ENCODE measurements at regions not wholly inside any gene's neighbourhood (a gene's known extent, or its start where the extent isn't known, plus 50 kb on each side); places are given as distances from the start of the nearest gene placed in this dataset.

DNA sequence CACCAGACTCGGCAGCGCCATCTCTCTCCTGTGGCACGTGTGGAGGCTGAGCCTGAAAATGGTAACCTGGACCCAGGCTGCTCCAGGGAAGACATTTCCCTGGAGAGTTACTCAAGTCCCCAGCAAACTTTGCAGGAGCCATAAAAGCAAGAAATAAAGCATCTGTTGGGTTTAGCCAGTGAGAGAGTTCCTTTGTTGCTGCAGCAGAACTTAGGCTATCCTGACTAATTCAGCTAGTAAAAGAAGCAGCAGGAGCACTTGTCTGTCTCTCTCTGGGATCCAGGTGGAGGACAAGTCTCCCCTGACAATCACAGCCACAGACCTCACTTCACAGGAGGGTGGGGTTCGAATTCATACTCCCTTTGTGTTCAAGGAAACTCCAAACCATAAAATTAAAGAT, 79.2 kb upstream of the DIO3 start:
- no peaks in the 10 kb centered on the region for H3K4me1 Mint-ChIP-seq
- no peak overlapping the region for H3K27ac Mint-ChIP-seq
- no peak overlapping the region for H3K4me3 Mint-ChIP-seq
- DNase-seq (no peak), ATAC-seq (ENCODE audit: low read depth in 2 of 2) (no peak)
- H3K27me3 Mint-ChIP-seq: peaks cover 4 to 23% (median 13%) of the 10 kb centered on the region in 3 donors
- H3K36me3 Mint-ChIP-seq: peaks cover 6 to 9% of the 10 kb centered on the region in 2 donors
- peaks cover 16 to 47% (median 28%) of the 10 kb centered on the region in 7 donors for H3K9me3 Mint-ChIP-seq

DNA sequence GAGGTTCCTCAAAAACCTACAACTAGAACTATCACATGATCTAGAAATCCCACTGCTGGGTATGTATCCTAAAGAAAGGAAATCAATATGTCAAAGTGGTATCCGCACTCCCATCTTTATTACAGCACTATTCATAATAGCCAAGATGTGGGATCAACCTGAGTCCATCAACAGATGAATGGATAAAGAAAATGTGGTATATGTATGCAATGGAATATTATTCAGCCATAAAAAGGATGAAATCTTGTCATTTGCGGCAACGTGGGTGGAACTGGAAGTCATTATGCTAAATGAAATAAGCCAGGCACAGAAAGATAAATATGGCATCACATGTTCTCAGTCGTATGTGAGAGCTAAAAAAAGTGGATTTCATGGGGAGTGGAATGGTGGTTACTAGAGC, 77.5 kb upstream of the DIO3 start:
- Mint-ChIP-seq H3K27ac (no peak overlapping the region), H3K4me3 (no peak overlapping the region), H3K4me1 (no peaks in the 10 kb centered on the region), H3K9me3 (peaks cover 22 to 61% (median 33%) of the 10 kb centered on the region in 7 donors), H3K36me3 (peaks cover 9 to 17% of the 10 kb centered on the region in 2 donors), H3K27me3 (peaks cover 7 to 20% (median 19%) of the 10 kb centered on the region in 3 donors)
- no peak for DNase-seq
- no peak for ATAC-seq (ENCODE audit: low read depth in 2 of 2)

DNA sequence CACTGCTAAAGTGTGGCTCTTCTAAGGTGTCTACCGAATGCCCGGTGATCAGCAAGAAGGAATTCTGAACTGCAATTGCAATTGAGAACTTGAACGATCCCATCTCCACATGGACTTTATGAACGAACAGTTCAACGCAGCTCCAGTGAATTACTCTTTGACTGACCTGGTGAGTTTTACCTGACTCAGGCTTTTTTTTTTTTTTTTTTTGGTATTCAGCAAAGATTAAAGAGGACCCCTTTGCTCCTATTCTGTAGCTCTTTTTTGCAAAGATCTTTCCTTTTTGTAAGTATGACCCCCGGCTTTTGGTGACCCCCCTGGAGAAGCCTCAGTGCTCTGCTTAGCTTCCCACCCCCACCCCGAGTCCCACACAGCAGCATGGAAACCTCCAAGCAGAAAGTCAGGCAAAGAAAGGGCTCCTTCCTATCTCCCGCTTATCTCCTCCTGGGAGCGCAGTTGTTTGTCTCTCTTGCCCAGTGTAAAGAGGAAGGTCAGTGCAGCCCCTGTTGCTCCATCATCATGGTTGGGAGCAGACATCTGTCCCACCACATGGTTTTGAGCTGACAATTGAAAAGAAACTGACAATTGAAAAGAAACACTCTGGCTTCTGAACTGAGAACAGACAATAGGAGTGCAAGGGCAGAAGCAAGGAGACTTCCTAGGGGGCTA, 72.1 kb upstream of the DIO3 start:
- Mint-ChIP-seq H3K4me3 (no peak overlapping the region), H3K27ac (no peak overlapping the region), H3K9me3 (peaks cover 7 to 49% (median 24%) of the 10 kb centered on the region in 7 donors), H3K27me3 (peaks cover 13 to 43% (median 38%) of the 10 kb centered on the region in 3 donors), H3K4me1 (no peaks in the 10 kb centered on the region), H3K36me3 (peaks cover 9 to 25% of the 10 kb centered on the region in 2 donors)
- no peak for DNase-seq
- no peak for ATAC-seq (ENCODE audit: low read depth in 2 of 2)

DNA sequence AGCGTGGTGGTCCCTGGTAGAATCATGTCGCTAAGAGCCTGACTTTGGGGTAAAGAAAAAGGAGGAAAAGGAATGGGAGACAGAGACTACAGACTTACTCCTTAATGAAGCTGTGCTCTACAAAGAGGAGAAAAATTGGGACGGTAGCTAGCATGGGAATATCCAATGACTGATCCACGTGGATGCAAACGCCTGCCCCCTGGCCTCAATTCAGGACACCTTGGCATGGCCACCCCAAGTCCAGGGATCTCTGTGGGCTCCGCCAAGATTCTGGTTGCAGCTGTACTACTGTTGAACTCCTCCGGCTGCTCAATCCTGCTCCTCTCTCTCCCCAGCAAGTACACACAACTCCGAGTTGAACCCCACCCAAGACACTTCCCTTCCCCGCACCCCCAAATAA, 70.5 kb upstream of the DIO3 start:
- Mint-ChIP-seq H3K4me3 (no peak overlapping the region), H3K4me1 (no peaks in the 10 kb centered on the region), H3K27ac (no peak overlapping the region), H3K36me3 (peaks cover 6 to 25% of the 10 kb centered on the region in 2 donors), H3K27me3 (peaks cover 13 to 39% (median 38%) of the 10 kb centered on the region in 3 donors), H3K9me3 (peaks cover 6 to 41% (median 19%) of the 10 kb centered on the region in 7 donors)
- DNase-seq (no peak), ATAC-seq (ENCODE audit: low read depth in 2 of 2) (no peak)

DNA sequence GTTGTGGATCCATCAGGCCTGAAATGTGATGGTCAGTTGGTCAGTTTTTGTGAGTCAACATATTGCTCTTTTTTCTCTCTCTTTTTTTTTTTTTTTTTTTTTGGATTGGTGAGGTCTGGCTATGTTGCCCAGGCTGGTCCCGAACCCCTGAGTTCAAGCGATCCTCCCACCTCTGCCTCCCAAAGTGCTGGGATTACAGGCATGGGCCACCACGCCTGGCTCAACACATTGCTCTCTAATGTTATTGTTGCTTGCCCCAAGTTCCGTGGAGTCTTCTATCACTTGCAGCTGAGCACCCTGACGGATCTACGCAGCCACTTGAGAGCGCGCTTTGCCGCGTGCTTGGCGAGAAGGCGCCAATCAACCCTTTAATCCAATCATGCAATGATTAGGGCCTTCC, 69.5 kb upstream of the DIO3 start:
- H3K27me3 Mint-ChIP-seq: peaks cover 13 to 43% (median 41%) of the 10 kb centered on the region in 3 donors

DNA sequence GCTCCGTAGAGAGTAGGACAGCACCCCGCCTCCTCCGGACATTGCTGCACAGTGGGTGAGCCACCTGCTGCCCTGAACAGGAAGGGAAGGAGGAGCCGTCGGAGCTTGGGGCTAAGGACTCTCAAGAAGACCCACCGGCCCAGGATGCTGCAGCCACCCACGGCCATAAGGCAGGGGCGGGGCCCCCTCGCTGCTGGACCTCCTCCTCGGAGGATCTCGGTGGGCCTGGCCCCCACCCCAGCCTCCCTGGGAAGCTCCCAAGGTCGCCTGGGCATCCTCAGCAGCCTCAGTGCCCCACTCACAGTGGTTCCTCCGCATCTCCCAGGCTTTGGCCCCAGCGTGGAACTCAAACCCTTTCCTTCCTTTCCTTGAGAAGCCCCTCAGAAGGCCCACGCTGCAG, 68.6 kb upstream of the DIO3 start:
- no peak overlapping the region for H3K4me3 Mint-ChIP-seq
- H3K36me3 Mint-ChIP-seq: peaks cover 6 to 17% of the 10 kb centered on the region in 2 donors

More for the DNA sequence above, 69.5 kb upstream of the DIO3 start:
- peaks cover 3 to 30% (median 14%) of the 10 kb centered on the region in 7 donors for H3K9me3 Mint-ChIP-seq
- DNase-seq (no peak), ATAC-seq (ENCODE audit: low read depth in 2 of 2) (no peak)
- H3K4me1 Mint-ChIP-seq: no peaks in the 10 kb centered on the region
- no peak overlapping the region for H3K27ac Mint-ChIP-seq
- no peak overlapping the region for H3K4me3 Mint-ChIP-seq
- H3K36me3 Mint-ChIP-seq: peaks cover 6 to 21% of the 10 kb centered on the region in 2 donors

DNA sequence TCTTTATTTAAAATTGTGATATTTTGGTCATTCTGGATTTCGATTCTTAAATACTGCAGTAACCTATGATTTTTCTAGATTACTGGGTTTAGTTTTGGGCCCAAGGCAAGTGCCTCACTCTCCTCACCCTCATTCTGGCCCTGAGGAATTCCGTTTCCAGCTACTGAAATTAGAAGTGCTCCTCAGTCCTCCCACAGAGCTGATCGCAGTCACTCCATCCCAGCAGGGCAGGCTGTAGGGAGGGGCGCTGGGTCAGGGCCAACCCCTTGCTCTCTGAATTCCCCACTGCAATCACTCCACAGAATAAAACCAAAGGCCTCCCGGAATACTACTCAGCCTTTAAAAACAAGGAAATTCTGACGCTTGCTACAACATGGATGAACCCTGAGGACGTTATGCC, 66.5 kb upstream of the DIO3 start:
- DNase-seq (no peak), ATAC-seq (ENCODE audit: low read depth in 2 of 2) (no peak)

More for the DNA sequence above, 68.6 kb upstream of the DIO3 start:
- peaks cover 3 to 26% (median 13%) of the 10 kb centered on the region in 7 donors for H3K9me3 Mint-ChIP-seq
- no peak overlapping the region for H3K27ac Mint-ChIP-seq
- H3K27me3 Mint-ChIP-seq: peaks cover 13 to 52% (median 49%) of the 10 kb centered on the region in 3 donors
- DNase-seq (no peak), ATAC-seq (ENCODE audit: low read depth in 2 of 2) (no peak)
- no peaks in the 10 kb centered on the region for H3K4me1 Mint-ChIP-seq

DNA sequence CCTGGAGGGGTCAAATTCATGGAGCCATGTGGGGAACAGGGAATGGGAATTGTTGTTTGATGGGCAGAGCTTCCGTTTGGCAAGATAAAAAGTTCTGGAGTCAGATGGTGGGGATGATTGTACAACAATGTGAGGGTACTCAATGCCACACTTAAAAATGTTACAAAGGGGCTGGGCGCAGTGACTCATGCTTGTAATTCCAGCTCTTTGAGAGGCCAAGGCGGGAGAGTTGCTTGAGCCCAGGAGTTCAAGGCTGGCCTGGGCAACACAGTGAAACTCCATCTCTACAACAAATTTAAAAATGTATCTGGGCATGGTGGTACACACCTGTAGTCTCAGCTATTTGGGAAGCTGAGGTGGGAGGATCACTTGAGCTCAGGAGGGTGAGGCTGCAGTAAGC, 66.0 kb upstream of the DIO3 start:
- peaks cover 4 to 11% (median 8%) of the 10 kb centered on the region in 7 donors for H3K9me3 Mint-ChIP-seq
- DNase-seq (no peak), ATAC-seq (ENCODE audit: low read depth in 2 of 2) (no peak)
- peaks cover 0 to 8% of the 10 kb centered on the region in 2 donors for H3K36me3 Mint-ChIP-seq
- peaks cover 11 to 64% (median 51%) of the 10 kb centered on the region in 3 donors for H3K27me3 Mint-ChIP-seq
- H3K27ac Mint-ChIP-seq: peak overlapping the region in 1 of 6 donors; percentile 30
- no peaks in the 10 kb centered on the region for H3K4me1 Mint-ChIP-seq
- no peak overlapping the region for H3K4me3 Mint-ChIP-seq

More for the DNA sequence above, 66.5 kb upstream of the DIO3 start:
- Mint-ChIP-seq H3K27me3 (peaks cover 14 to 65% (median 54%) of the 10 kb centered on the region in 3 donors), H3K9me3 (peaks cover 4 to 13% (median 9%) of the 10 kb centered on the region in 7 donors), H3K4me1 (no peaks in the 10 kb centered on the region), H3K4me3 (no peak overlapping the region), H3K36me3 (peaks cover 0 to 10% of the 10 kb centered on the region in 2 donors), H3K27ac (no peak overlapping the region)

DNA sequence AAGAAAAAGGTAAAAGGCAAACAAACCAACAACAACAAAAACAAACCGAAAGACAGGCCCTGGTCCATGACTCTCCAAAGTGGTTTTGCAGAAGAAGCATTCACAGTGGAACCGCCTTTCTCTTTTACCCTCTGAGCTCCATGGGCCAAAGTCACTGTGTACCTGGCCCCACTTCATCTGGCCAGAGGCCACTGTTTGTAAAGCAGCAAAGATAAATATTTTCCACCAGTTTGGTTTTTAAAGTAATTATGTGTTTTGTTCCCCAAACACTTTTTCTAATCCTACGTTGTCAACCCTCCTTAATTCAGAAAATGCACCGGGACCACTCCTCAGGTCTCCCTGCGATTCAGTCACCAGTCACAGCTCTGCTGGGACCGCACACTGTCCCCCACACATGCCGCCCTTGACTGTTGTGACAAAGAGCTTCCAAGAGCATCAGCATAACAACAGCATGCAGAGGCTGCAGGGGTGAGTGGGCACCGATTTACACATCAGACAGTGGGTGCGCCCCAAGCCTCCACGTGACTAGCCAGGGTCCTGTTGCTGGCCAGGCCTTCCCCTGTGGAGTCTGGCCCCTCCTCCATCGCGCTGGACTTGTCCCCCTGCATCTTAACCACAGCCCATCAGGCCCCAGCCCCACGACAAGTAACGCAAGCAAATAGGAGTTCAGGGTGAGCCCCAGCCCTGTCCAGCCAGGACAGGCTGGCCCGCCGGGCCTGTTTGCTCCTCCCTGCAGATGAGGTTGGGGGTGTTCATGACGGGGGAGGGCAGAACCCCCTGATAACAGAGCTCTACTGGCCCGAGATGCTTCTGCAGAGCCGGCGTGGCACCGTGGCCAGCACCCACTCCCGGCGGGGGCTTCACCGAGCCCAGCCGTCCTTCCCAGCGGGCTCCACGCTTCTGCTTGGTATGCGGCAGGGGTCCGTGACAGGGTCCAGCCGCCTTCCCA, 65.2 kb upstream of the DIO3 start:
- Mint-ChIP-seq H3K4me1 (no peaks in the 10 kb centered on the region), H3K27ac (no peak overlapping the region), H3K4me3 (no peak overlapping the region), H3K9me3 (peaks cover 3 to 13% (median 4%) of the 10 kb centered on the region in 7 donors), H3K27me3 (peaks cover 8 to 62% (median 43%) of the 10 kb centered on the region in 3 donors), H3K36me3 (peaks cover 0 to 4% of the 10 kb centered on the region in 2 donors)
- ATAC-seq (ENCODE audit: low read depth in 2 of 2) (no peak), DNase-seq (no peak)

DNA sequence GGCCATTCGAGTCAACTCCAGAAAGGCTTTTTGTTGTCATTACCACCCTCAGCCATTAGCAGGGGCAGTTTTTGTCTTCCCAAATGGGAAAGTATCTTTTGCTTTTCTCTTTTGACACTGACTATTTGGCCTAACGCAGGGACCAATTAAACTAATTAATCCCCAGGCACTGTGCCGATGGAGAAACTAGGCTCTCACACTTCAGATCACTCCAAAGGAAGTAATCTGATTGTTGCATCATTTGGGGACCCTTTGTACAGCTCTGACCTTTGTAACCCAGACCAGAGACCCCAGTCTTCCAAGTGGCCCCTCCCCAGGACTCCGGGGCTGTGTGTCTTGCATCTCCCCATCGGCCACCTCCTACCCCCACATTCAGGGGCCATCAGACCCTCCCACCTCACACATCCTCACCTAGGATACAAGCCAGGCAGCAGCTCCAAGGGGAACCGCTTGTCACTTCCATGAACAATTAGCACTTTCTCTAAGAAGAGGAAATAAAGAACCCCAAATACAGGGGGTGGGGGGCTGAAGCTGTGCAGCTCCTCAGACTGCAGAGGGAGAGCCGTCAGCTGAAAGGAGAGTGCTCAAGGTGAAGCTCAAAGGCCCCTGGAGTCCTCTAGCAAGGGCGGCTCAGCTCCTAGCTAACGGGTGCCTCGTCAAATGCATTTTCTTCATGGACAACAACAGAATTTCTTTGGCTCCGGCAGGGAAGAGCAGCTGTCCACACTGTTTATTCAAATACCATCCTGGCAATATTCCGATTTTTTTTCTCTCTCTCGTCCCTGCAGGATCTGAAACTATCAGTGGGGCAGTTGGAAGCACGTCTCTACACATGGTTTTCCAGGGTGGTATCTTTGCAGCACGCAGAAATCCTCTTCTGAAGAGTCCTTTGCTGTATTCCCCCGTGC, 64.3 kb upstream of the DIO3 start:
- no peak overlapping the region for H3K27ac Mint-ChIP-seq
- H3K9me3 Mint-ChIP-seq: peaks cover 3 to 13% (median 4%) of the 10 kb centered on the region in 7 donors
- no peaks in the 10 kb centered on the region for H3K4me1 Mint-ChIP-seq
- DNase-seq (no peak), ATAC-seq (ENCODE audit: low read depth in 2 of 2) (no peak)
- peaks cover 0 to 4% of the 10 kb centered on the region in 2 donors for H3K36me3 Mint-ChIP-seq
- H3K4me3 Mint-ChIP-seq: no peak overlapping the region
- peaks cover 8 to 64% (median 34%) of the 10 kb centered on the region in 3 donors for H3K27me3 Mint-ChIP-seq

DNA sequence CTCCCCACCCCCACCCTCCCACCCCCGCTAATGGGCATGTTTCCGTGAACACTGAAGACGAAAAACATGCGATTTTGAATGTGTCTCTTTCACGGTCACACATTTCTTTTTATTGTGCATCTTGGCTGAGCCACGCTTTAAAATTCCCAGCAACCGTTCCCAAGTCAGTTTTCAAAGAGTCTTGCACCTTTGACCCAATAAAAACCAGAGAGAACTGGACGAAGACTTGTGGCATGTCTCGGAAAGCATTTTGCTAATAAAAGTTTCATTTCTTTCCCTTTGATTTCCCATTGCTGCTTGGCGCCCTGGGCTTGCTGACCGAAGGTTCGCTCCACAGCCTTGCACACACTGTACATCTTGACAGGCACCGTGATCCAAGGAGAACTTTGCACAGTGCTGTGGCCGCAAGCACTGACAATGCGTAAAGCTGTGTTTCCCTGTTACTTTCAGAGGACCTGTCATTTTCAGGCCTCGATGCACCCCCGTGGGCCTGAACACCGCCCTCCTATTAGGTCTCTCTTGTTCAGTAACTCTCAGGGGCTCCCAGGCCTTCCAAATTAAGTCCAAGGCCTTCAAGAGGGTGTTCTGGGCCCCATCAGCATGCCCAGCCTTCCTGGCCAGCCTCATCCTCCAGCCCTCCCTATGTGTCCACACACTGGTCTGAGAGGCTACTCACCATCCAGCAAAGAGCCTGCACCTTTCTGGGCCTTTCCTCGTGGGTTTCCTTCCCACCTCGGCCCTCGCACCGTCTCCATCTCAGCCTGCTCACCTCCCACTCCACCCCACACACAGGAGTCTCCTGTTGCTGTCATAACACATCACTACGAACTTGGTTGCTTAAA, 63.4 kb upstream of the DIO3 start:
- no peak overlapping the region for H3K27ac Mint-ChIP-seq
- H3K36me3 Mint-ChIP-seq: peaks cover 0 to 4% of the 10 kb centered on the region in 2 donors
- H3K27me3 Mint-ChIP-seq: peaks cover 8 to 63% (median 34%) of the 10 kb centered on the region in 3 donors
- peaks cover 3 to 13% (median 4%) of the 10 kb centered on the region in 7 donors for H3K9me3 Mint-ChIP-seq
- DNase-seq: no peak
- no peak for ATAC-seq (ENCODE audit: low read depth in 2 of 2)
- H3K4me1 Mint-ChIP-seq: no peaks in the 10 kb centered on the region
- H3K4me3 Mint-ChIP-seq: no peak overlapping the region

DNA sequence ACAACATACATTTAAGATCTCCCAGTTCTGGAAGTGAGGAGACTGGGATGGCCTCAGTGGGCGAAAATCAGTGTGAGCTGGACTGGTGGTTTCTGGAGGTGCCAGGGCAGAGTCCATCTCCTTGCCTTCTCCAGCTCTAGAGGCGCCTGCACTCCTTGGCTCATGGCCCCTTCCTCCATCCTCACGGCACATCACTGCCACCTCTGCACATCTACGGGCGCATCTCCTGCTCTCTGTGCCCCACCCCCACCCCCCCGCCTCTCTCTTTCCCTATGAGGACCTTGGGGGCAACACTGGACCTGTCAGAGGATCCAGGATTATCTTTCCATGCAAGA, 62.8 kb upstream of the DIO3 start:
- DNase-seq (no peak), ATAC-seq (ENCODE audit: low read depth in 2 of 2) (no peak)
- H3K36me3 Mint-ChIP-seq: peaks cover 0 to 4% of the 10 kb centered on the region in 2 donors
- peaks cover 3 to 11% (median 5%) of the 10 kb centered on the region in 7 donors for H3K9me3 Mint-ChIP-seq
- H3K4me1 Mint-ChIP-seq: no peaks in the 10 kb centered on the region
- H3K4me3 Mint-ChIP-seq: no peak overlapping the region
- no peak overlapping the region for H3K27ac Mint-ChIP-seq
- H3K27me3 Mint-ChIP-seq: peaks cover 7 to 64% (median 34%) of the 10 kb centered on the region in 3 donors

Measured in naive B cell (primary cell).